Adrenal gland (tissue), 9 donors: ENCODE measurements at regions not wholly inside any gene's neighbourhood (a gene's known extent, or its start where the extent isn't known, plus 50 kb on each side); places are given as distances from the start of the nearest gene placed in this dataset.
A peak's percentile ranks its signal among the peaks of the same experiment; 100 is the strongest.

Source experiments
- DNase-seq, 7 donors: peaks; one replicate each; pipeline ENCODE4 v3.0.0-alpha.2; 2019 to 2020
- H3K27ac ChIP-seq, 5 donors: fragments of 200-600 bp; sonication (generic) in 4 of 5; 1 replicate in 3 of 5; 2 replicates in 2 of 5; pipeline versions ENCODE4 v1.5.1 to v1.8.0; 2016 to 2020; ENCODE audit warnings: mild to moderate bottlenecking in 1 of 5
- H3K27me3 ChIP-seq: fragments of 200-600 bp; 2 replicates; pipeline ENCODE4 v1.8.0; 2021
- H3K36me3 ChIP-seq, 2 donors: fragments of 200-600 bp; replicated peaks in 1 of 2; 1 replicate in 1 of 2; 2 replicates in 1 of 2; pipeline versions ENCODE4 v1.5.1 to v1.8.0; 2018 to 2022
- H3K4me1 ChIP-seq, 2 donors: fragments of 200-600 bp; replicated peaks in 1 of 2; 1 replicate in 1 of 2; 2 replicates in 1 of 2; pipeline versions ENCODE4 v1.5.1 to v1.8.0; 2018 to 2021
- H3K4me3 ChIP-seq, 4 donors: fragments of 200-600 bp; sonication (generic) in 3 of 4; one replicate each; pipeline ENCODE4 v1.5.1; 2016 to 2018
- H3K9me3 ChIP-seq, 3 donors: fragments of 200-600 bp; sonication (generic) in 1 of 3; replicated peaks in 1 of 3; 1 replicate in 2 of 3; 2 replicates in 1 of 3; pipeline versions ENCODE4 v1.5.1 to v1.8.0; 2016 to 2021
- CTCF ChIP-seq, 6 experiments: fragments of 450-650 bp in 4 of 6; fragments of 200-600 bp in 2 of 6; sonication (generic) in 1 of 6; IDR thresholded peaks; 1 replicate in 5 of 6; 2 replicates in 1 of 6; pipeline versions ENCODE4 v1.5.1 to v1.8.0; 2016 to 2021; ENCODE audit warnings: antibody characterized with exemption in 6 of 6, mild to moderate bottlenecking in 2 of 6, moderate library complexity in 1 of 6
- POLR2A ChIP-seq, 2 donors: fragments of 450-650 bp; IDR thresholded peaks; one replicate each; pipeline ENCODE4 v1.6.1; 2017; ENCODE audit warnings: antibody characterized with exemption in 2 of 2, mild to moderate bottlenecking in 2 of 2, moderate library complexity in 1 of 2
- WGBS, 4 donors: extraction: QIAGEN DNeasy Blood & Tissue Kit in 2 of 4; methylation state at CpG; one replicate each; pipeline versions ENCODE4 v1.1.5 to v1.1.7; 2013 to 2017; 5-methylcytosine and 5-hydroxymethylcytosine counted together
- intact Hi-C, 2 donors: fragments of 100-400 bp; cut with DNase I; formaldehyde crosslinking; loops; one replicate each; pipeline versions ENCODE4 v1.14.1 to v1.15.0; 2022 to 2023
- donor health status: healthy with polysubstance abuse.
- donor health status: Bipolar disorder and iron deficiency.
- donor health status: DM: yes; HTN: yes; CAD: no.
- donor health status: DM: no; HTN: no; CAD: no.
- donor health status: DM: no; HTN: no; CAD: no.

- WGBS, 4 donors, result 35 to 53% (median 47%) methylated on average over 6 to 8 of the region's 8 CpGs
- Histone ChIP-seq H3K9me3 (no peaks in the 10 kb centered on the region), H3K4me1 (peaks cover 6 to 7% of the 10 kb centered on the region in 2 donors), H3K27me3 (peaks cover 77% of the 10 kb centered on the region), H3K4me3 (no peak overlapping the region), H3K36me3 (no peaks in the 10 kb centered on the region), H3K27ac (no peak overlapping the region)
- DNase-seq, result no peak
- intact Hi-C loops, result no loop called here
- no peak for TF ChIP-seq CTCF (IDR thresholded peaks at IDR 0.05)
- no peak for TF ChIP-seq POLR2A (IDR thresholded peaks at IDR 0.05)
Observed at GRCh38 chr17:49907279-49907678, 59.4 kb upstream of the TAC4 start.

- peaks cover 6 to 7% of the 10 kb centered on the region in 2 donors for H3K4me1 ChIP-seq
- no peaks in the 10 kb centered on the region for H3K36me3 ChIP-seq
- 45 to 56% (median 49%) methylated on average over 14 to 23 of the region's 23 CpGs for WGBS, 4 donors
- intact Hi-C loops, result no loop called here
- H3K9me3 ChIP-seq, result no peaks in the 10 kb centered on the region
- no peak overlapping the region for H3K4me3 ChIP-seq
- no peak overlapping the region for H3K27ac ChIP-seq
- no peak for DNase-seq
- peaks cover 61% of the 10 kb centered on the region for H3K27me3 ChIP-seq
- TF ChIP-seq POLR2A (IDR thresholded peaks at IDR 0.05) (no peak), CTCF (IDR thresholded peaks at IDR 0.05) (no peak)
Observed at GRCh38 chr17:49908782-49909714, 59.9 kb upstream of the DLX4 start.

- H3K9me3 ChIP-seq, result no peaks in the 10 kb centered on the region
- peaks cover 6 to 7% of the 10 kb centered on the region in 2 donors for H3K4me1 ChIP-seq
- no peak for TF ChIP-seq CTCF (IDR thresholded peaks at IDR 0.05)
- no peak for TF ChIP-seq POLR2A (IDR thresholded peaks at IDR 0.05)
- 2 to 4% (median 3%) methylated on average over 12 to 69 of the region's 69 CpGs for WGBS, 4 donors
- H3K27ac ChIP-seq, result no peak overlapping the region
- DNase-seq, result peak in 2 of 7 donors; percentile 19 to 25
- peaks cover 48% of the 10 kb centered on the region for H3K27me3 ChIP-seq
- H3K4me3 ChIP-seq, result peak overlapping the region in 1 of 4 donors; percentile 34
- intact Hi-C loops, result no loop called here
- no peaks in the 10 kb centered on the region for H3K36me3 ChIP-seq
Observed at GRCh38 chr17:49910094-49910857, 58.7 kb upstream of the DLX4 start.

GRCh38 chr17:49910858-49911204, 58.2 kb upstream of the DLX4 start:
- intact Hi-C loops, result no loop called here
- H3K27ac ChIP-seq, result no peak overlapping the region
- DNase-seq, result no peak
- 39 to 64% (median 56%) methylated on average over 7 of the region's 7 CpGs for WGBS, 4 donors
- H3K9me3 ChIP-seq, result no peaks in the 10 kb centered on the region
- peaks cover 6 to 7% of the 10 kb centered on the region in 2 donors for H3K4me1 ChIP-seq
- TF ChIP-seq POLR2A (IDR thresholded peaks at IDR 0.05), result no peak
- no peak for TF ChIP-seq CTCF (IDR thresholded peaks at IDR 0.05)
- H3K27me3 ChIP-seq, result peaks cover 47% of the 10 kb centered on the region
- H3K36me3 ChIP-seq, result no peaks in the 10 kb centered on the region
- H3K4me3 ChIP-seq, result no peak overlapping the region
